ENCODE measurements at regions not wholly inside any gene's neighbourhood (a gene's known extent, or its start where the extent isn't known, plus 50 kb on each side); places are given as distances from the start of the nearest gene placed in this dataset.

DNA sequence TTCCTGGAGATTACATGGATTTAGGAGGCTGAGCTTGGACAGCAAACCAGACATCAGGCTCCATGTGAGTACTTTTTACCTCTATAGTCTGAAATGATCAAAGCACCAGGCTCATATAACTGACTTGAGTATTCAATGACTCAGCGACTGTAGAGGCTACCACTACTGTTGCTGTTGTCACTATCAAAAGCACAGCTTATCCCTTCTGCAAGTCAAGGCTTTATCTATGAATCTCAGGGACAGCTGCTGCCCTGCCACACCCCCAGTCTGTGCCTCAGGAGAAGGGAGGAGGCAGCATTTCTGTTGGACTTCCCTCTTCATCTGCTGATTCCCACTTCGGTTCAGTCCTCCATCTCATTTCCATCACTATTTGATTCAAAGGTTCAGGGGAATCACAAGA lies 80.5 kb upstream of the CNR1 start:
- TF ChIP-seq KAT2A (conservative IDR thresholded peaks at IDR 0.05; ENCODE audit: control insufficient read depth, low read depth, low read length) (no peak), NR2F1 (conservative IDR thresholded peaks at IDR 0.05) (no peak), POLR2AphosphoS5 (IDR thresholded peaks at IDR 0.05; ENCODE audit: low read length) (no peak), SMC3 (IDR thresholded peaks at IDR 0.05; ENCODE audit: borderline replicate concordance, low read length) (no peak), TCF12 (IDR thresholded peaks at IDR 0.05; ENCODE audit: low read depth, low read length) (no peak), MAX (IDR thresholded peaks at IDR 0.05; ENCODE audit: low read depth, low read length) (no peak), NBN (IDR thresholded peaks at IDR 0.05) (no peak), NR2C1 (IDR thresholded peaks at IDR 0.05) (no peak), BHLHE40 (IDR thresholded peaks at IDR 0.05; ENCODE audit: borderline replicate concordance in 1 of 2, low read depth in 2 of 2, low read length in 1 of 2) (no peak), CUX1 (IDR thresholded peaks at IDR 0.05; ENCODE audit: insufficient replicate concordance, low read depth, low read length) (no peak), SUPT20H (IDR thresholded peaks at IDR 0.05; ENCODE audit: borderline replicate concordance, control insufficient read depth, low read depth, low read length) (no peak), RAD21 (IDR thresholded peaks at IDR 0.05; ENCODE audit: insufficient read depth, low read depth, low read length) (no peak)
- TF ChIP-seq, protein P1, sequence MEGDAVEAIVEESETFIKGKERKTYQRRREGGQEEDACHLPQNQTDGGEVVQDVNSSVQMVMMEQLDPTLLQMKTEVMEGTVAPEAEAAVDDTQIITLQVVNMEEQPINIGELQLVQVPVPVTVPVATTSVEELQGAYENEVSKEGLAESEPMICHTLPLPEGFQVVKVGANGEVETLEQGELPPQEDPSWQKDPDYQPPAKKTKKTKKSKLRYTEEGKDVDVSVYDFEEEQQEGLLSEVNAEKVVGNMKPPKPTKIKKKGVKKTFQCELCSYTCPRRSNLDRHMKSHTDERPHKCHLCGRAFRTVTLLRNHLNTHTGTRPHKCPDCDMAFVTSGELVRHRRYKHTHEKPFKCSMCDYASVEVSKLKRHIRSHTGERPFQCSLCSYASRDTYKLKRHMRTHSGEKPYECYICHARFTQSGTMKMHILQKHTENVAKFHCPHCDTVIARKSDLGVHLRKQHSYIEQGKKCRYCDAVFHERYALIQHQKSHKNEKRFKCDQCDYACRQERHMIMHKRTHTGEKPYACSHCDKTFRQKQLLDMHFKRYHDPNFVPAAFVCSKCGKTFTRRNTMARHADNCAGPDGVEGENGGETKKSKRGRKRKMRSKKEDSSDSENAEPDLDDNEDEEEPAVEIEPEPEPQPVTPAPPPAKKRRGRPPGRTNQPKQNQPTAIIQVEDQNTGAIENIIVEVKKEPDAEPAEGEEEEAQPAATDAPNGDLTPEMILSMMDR (IDR thresholded peaks at IDR 0.05 in 2 of 3, conservative IDR thresholded peaks at IDR 0.05 in 1 of 3; ENCODE audit: control insufficient read depth in 2 of 3, extremely low read depth in 1 of 3, insufficient read depth in 1 of 3, low read depth in 3 of 3, low read length in 3 of 3) = no peak
